Esophagus muscularis mucosa (tissue), 3 donors: ENCODE measurements at regions not wholly inside any gene's neighbourhood (a gene's known extent, or its start where the extent isn't known, plus 50 kb on each side); places are given as distances from the start of the nearest gene placed in this dataset.

Experiments
- CTCF ChIP-seq, 3 experiments: fragments of 200-600 bp in 2 of 3; fragments of 450-650 bp in 1 of 3; sonication (generic) in 2 of 3; IDR thresholded peaks; one replicate each; pipeline ENCODE4 v1.5.1; 2017 to 2019; ENCODE audit warnings: antibody characterized with exemption in 3 of 3, mild to moderate bottlenecking in 2 of 3, moderate library complexity in 1 of 3
- POLR2A ChIP-seq: fragments of 450-650 bp; IDR thresholded peaks from one replicate; pipeline ENCODE4 v1.6.1; 2017; ENCODE audit warnings: antibody characterized with exemption, moderate library complexity, mild to moderate bottlenecking, low read depth

GRCh38 chr14:37899365-37899764, 303.9 kb downstream of the TTC6 start:
- no peak for TF ChIP-seq CTCF (IDR thresholded peaks at IDR 0.05)
- no peak for TF ChIP-seq POLR2A
